ENCODE measurements at regions not wholly inside any gene's neighbourhood (a gene's known extent, or its start where the extent isn't known, plus 50 kb on each side); places are given as distances from the start of the nearest gene placed in this dataset.

- H3K4me2 ChIP-seq (ENCODE audit: low read depth, low read length, poor library complexity, severe bottlenecking): no peak overlapping the region
- TF ChIP-seq EZH2phosphoT487 (IDR thresholded peaks at IDR 0.05; ENCODE audit: borderline replicate concordance): no peak
- TF ChIP-seq, protein P1, sequence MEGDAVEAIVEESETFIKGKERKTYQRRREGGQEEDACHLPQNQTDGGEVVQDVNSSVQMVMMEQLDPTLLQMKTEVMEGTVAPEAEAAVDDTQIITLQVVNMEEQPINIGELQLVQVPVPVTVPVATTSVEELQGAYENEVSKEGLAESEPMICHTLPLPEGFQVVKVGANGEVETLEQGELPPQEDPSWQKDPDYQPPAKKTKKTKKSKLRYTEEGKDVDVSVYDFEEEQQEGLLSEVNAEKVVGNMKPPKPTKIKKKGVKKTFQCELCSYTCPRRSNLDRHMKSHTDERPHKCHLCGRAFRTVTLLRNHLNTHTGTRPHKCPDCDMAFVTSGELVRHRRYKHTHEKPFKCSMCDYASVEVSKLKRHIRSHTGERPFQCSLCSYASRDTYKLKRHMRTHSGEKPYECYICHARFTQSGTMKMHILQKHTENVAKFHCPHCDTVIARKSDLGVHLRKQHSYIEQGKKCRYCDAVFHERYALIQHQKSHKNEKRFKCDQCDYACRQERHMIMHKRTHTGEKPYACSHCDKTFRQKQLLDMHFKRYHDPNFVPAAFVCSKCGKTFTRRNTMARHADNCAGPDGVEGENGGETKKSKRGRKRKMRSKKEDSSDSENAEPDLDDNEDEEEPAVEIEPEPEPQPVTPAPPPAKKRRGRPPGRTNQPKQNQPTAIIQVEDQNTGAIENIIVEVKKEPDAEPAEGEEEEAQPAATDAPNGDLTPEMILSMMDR (conservative IDR thresholded peaks at IDR 0.05; ENCODE audit: low read length): no peak
- H3F3A ChIP-seq (ENCODE audit: low read depth): no peaks in the 10 kb centered on the region
- H3K9me3 ChIP-seq (ENCODE audit: insufficient read depth, low read depth, low read length): no peaks in the 10 kb centered on the region; the same call in 1 of the 2 replicates
- no peaks in the 10 kb centered on the region for H4K20me1 ChIP-seq (ENCODE audit: insufficient read depth, low read length, poor library complexity, severe bottlenecking)
- H3K27me3 ChIP-seq (ENCODE audit: insufficient read depth, low read length, poor library complexity, severe bottlenecking): no peaks in the 10 kb centered on the region
- no peak overlapping the region for H2AFZ ChIP-seq (ENCODE audit: low read length)
- no peaks in the 10 kb centered on the region for H3K79me2 ChIP-seq (ENCODE audit: insufficient read depth, low read length)
- no peaks in the 10 kb centered on the region for H3K36me3 ChIP-seq (ENCODE audit: insufficient read depth, low read length)
- no peak overlapping the region for H3K4me3 ChIP-seq (ENCODE audit: low read length, poor library complexity, severe bottlenecking)
- no peaks in the 10 kb centered on the region for H3K4me1 ChIP-seq (ENCODE audit: insufficient read depth, low read length, poor library complexity, severe bottlenecking)
- H3K9me2 ChIP-seq (replicated peaks; ENCODE audit: low read depth, low read length): no peaks in the 10 kb centered on the region
- no peak overlapping the region for H3K9ac ChIP-seq (ENCODE audit: low read depth, low read length, poor library complexity, severe bottlenecking)
Observed at GRCh38 chr10:36277459-36277858, 635.4 kb upstream of the FZD8 start.

DNA sequence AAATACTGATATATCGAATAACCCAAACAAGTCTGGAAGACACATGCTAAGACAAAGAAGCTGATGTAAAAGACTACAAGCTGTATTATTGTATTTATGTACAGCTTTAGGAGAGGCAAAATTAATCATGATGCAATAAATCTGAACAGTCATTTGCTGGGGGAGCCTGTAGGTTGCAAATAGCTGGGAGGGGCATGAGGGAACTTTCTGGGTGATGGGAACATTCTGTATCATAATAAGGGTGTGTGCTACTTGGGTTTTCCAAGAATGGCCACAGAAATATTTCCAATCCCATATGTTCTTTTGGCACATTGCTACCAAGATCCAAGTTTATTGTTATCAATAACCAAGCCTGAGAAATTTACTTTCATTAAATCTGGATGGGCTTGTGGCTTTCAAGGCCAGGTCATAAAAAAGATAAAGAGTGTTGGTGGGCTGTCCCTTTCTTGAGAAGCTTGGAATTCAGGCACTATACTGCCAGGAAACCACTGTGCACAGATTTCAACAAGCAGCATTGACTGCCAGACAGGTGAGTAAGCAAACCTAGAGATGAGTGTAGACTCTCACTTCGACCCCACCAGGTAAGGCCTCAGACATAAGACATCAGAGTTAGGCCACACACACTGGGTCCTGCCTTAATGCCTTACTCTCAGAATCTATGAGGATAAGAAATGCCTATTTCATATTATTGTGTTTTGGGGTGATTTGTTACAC is 629.7 kb upstream of the FZD8 start:
- TF ChIP-seq, protein P1 (conservative IDR thresholded peaks at IDR 0.05; ENCODE audit: low read length): no peak
- no peak for TF ChIP-seq EZH2phosphoT487 (IDR thresholded peaks at IDR 0.05; ENCODE audit: borderline replicate concordance)
- no peaks in the 10 kb centered on the region for H3K9me3 ChIP-seq (ENCODE audit: insufficient read depth, low read depth, low read length)
- no peaks in the 10 kb centered on the region for H3K79me2 ChIP-seq (ENCODE audit: insufficient read depth, low read length)
- no peaks in the 10 kb centered on the region for H4K20me1 ChIP-seq (ENCODE audit: insufficient read depth, low read length, poor library complexity, severe bottlenecking)
- no peak overlapping the region for H2AFZ ChIP-seq (ENCODE audit: low read length)
- no peaks in the 10 kb centered on the region for H3F3A ChIP-seq (ENCODE audit: low read depth)
- H3K4me1 ChIP-seq (ENCODE audit: insufficient read depth, low read length, poor library complexity, severe bottlenecking): no peaks in the 10 kb centered on the region
- H3K9ac ChIP-seq (ENCODE audit: low read depth, low read length, poor library complexity, severe bottlenecking): no peak overlapping the region
- no peak overlapping the region for H3K4me2 ChIP-seq (ENCODE audit: low read depth, low read length, poor library complexity, severe bottlenecking)
- no peaks in the 10 kb centered on the region for H3K27me3 ChIP-seq (ENCODE audit: insufficient read depth, low read length, poor library complexity, severe bottlenecking)
- H3K4me3 ChIP-seq (ENCODE audit: low read length, poor library complexity, severe bottlenecking): no peak overlapping the region
- no peaks in the 10 kb centered on the region for H3K9me2 ChIP-seq (replicated peaks; ENCODE audit: low read depth, low read length)
- H3K36me3 ChIP-seq (ENCODE audit: insufficient read depth, low read length): no peaks in the 10 kb centered on the region

DNA sequence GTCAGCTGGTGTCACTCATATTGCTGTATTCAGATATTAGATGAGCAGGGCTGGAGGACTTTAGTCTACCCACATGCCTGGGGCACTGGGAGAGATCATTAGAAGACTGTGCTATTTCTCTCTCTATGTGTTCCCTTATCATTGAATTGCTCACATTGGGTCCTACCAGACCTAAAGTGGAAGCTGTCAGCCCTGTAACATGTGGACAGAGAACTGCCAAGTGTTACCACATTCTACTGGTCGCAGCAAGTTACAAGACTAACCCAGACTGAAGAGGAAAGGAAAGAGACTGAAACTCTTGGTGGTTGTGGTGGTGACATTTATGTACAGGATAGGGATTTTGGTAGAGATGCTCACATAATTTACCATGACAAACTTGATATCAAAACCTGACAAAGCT is 627.1 kb upstream of the FZD8 start:
- Histone ChIP-seq H3F3A (ENCODE audit: low read depth) (no peaks in the 10 kb centered on the region), H3K36me3 (ENCODE audit: insufficient read depth, low read length) (no peaks in the 10 kb centered on the region), H3K4me2 (ENCODE audit: low read depth, low read length, poor library complexity, severe bottlenecking) (no peak overlapping the region), H3K9me2 (replicated peaks; ENCODE audit: low read depth, low read length) (no peaks in the 10 kb centered on the region), H4K20me1 (ENCODE audit: insufficient read depth, low read length, poor library complexity, severe bottlenecking) (no peaks in the 10 kb centered on the region), H3K4me3 (ENCODE audit: low read length, poor library complexity, severe bottlenecking) (no peak overlapping the region), H3K4me1 (ENCODE audit: insufficient read depth, low read length, poor library complexity, severe bottlenecking) (no peaks in the 10 kb centered on the region), H3K27me3 (ENCODE audit: insufficient read depth, low read length, poor library complexity, severe bottlenecking) (no peaks in the 10 kb centered on the region), H3K9ac (ENCODE audit: low read depth, low read length, poor library complexity, severe bottlenecking) (no peak overlapping the region), H3K79me2 (ENCODE audit: insufficient read depth, low read length) (no peaks in the 10 kb centered on the region), H3K9me3 (ENCODE audit: insufficient read depth, low read depth, low read length) (no peaks in the 10 kb centered on the region), H2AFZ (ENCODE audit: low read length) (no peak overlapping the region)
- no peak for TF ChIP-seq EZH2phosphoT487 (IDR thresholded peaks at IDR 0.05; ENCODE audit: borderline replicate concordance)
- TF ChIP-seq, protein P1 (conservative IDR thresholded peaks at IDR 0.05; ENCODE audit: low read length): no peak

All from Loucy (cell line).